HepG2 (cell line): ENCODE measurements at regions not wholly inside any gene's neighbourhood (a gene's known extent, or its start where the extent isn't known, plus 50 kb on each side); places are given as distances from the start of the nearest gene placed in this dataset.
A peak's percentile ranks its signal among the peaks of the same experiment; 100 is the strongest.

ENCODE experiments used
- ATAC-seq: fragments of 200-7000 bp; cut with Tn5 transposase; 3 replicates; pipeline ENCODE4 v1.9.1; 2020; ENCODE audit warnings: mild to moderate bottlenecking, moderate library complexity
- BruUV-seq: library from RNA; stranded (reverse); fragments of 400-500 nt; replicated peaks from 2 replicates; lab custom pipeline; 2021; lab: Mats Ljungman, UMichigan
- CTCF ChIA-PET: fragments of 300-600 bp; formaldehyde crosslinking; extraction: SDS; loops from one replicate; lab custom pipeline; 2021; ENCODE audit warnings: low total read pairs, inconsistent platforms, low intra/inter-chr PET ratio; lab: Yijun Ruan, JAX
- POLR2A ChIA-PET: fragments of 350-600 bp; sonication (Branson Sonifier 250); formaldehyde crosslinking; loops from one replicate; lab custom pipeline; 2020; ENCODE audit warnings: antibody characterized with exemption, inconsistent platforms; lab: Yijun Ruan, JAX
- DNase-seq: peaks from one replicate; pipeline ENCODE4 v3.0.0-alpha.2; 2015; ENCODE audit warnings: low spot score
- FAIRE-seq: peaks from 3 replicates; lab custom pipeline; 2011; peaks lifted over from hg19 to GRCh38; lab: Jason Lieb, UNC
- H2AFZ ChIP-seq: one replicate; pipeline ENCODE4 v1.6.1; 2011; ENCODE audit warnings: low read length, inconsistent platforms
- H3K27ac ChIP-seq: fragments of 300-600 bp; 3 replicates; pipeline ENCODE4 v1.8.0; 2011; ENCODE audit warnings: mixed run types, mild to moderate bottlenecking, mixed read lengths, low read length, inconsistent platforms; ENCODE audit not compliant: insufficient read depth; ENCODE audit errors: extremely low read length
- H3K27me3 ChIP-seq, 2 experiments: fragments of 200-600 bp in 1 of 2; 2 replicates in 1 of 2; 3 replicates in 1 of 2; pipeline versions ENCODE4 v1.6.0 to v1.8.0; 2011; ENCODE audit warnings: low read length in 2 of 2, mild to moderate bottlenecking in 2 of 2, moderate library complexity in 2 of 2, inconsistent platforms in 1 of 2; ENCODE audit not compliant: insufficient read depth in 2 of 2, control insufficient read depth in 1 of 2
- H3K36me3 ChIP-seq, 2 experiments: fragments of 200-600 bp in 1 of 2; replicated peaks in 1 of 2; 2 replicates in 1 of 2; 3 replicates in 1 of 2; pipeline versions ENCODE4 v1.5.1 to v1.8.0; 2011; ENCODE audit warnings: low read length in 2 of 2, inconsistent platforms in 1 of 2; ENCODE audit not compliant: insufficient read depth in 2 of 2, control insufficient read depth in 1 of 2
- H3K4me1 ChIP-seq: 2 replicates; pipeline ENCODE4 v1.5.1; 2012; ENCODE audit warnings: low read length, inconsistent platforms; ENCODE audit not compliant: insufficient read depth
- H3K4me2 ChIP-seq: 2 replicates; pipeline ENCODE4 v1.6.0; 2011; ENCODE audit warnings: low read depth, low read length, inconsistent platforms
- H3K4me3 ChIP-seq, 3 experiments: fragments of 200-600 bp in 1 of 3; sonication (generic), shearing (Covaris generic) in 1 of 3; replicated peaks in 1 of 3; 2 replicates each; pipeline ENCODE4 v1.5.1; 2011 to 2016; ENCODE audit warnings: low read length in 3 of 3, inconsistent platforms in 2 of 3, low read depth in 2 of 3, mild to moderate bottlenecking in 2 of 3, control low read depth in 1 of 3, mixed read lengths in 1 of 3; ENCODE audit not compliant: insufficient read depth in 1 of 3
- H3K79me2 ChIP-seq: one replicate; pipeline ENCODE4 v1.6.1; 2011; ENCODE audit warnings: low read length, inconsistent platforms; ENCODE audit not compliant: insufficient read depth
- H3K9ac ChIP-seq: 2 replicates; pipeline ENCODE4 v1.6.0; 2011; ENCODE audit warnings: mild to moderate bottlenecking, low read depth, low read length, inconsistent platforms; ENCODE audit not compliant: insufficient read depth
- H3K9me3 ChIP-seq: 2 replicates; pipeline ENCODE4 v1.5.1; 2012; ENCODE audit warnings: mild to moderate bottlenecking, low read length
- H4K20me1 ChIP-seq: 2 replicates; pipeline ENCODE4 v1.6.0; 2011; ENCODE audit warnings: inconsistent platforms, mild to moderate bottlenecking, low read length, moderate library complexity; ENCODE audit not compliant: insufficient read depth
- ELF3 ChIP-seq: IDR thresholded peaks from 2 replicates; pipeline ENCODE4 v1.6.1; 2016; ENCODE audit warnings: missing genetic modification reagents, missing compliant biosample characterization
- FOSL2 ChIP-seq: sonication (generic); formaldehyde crosslinking; IDR thresholded peaks from 2 replicates; pipeline ENCODE4 v1.4.0; 2020; ENCODE audit warnings: missing genetic modification reagents
- HMG20A ChIP-seq: IDR thresholded peaks from 2 replicates; pipeline ENCODE4 v1.6.1; 2016; ENCODE audit warnings: borderline replicate concordance
- RARA ChIP-seq: IDR thresholded peaks from 2 replicates; pipeline ENCODE4 v1.6.1; 2016; ENCODE audit warnings: missing genetic modification reagents, missing compliant biosample characterization
- SALL2 ChIP-seq: sonication (generic); formaldehyde crosslinking; IDR thresholded peaks from 2 replicates; pipeline ENCODE4 v1.8.1; 2023; ENCODE audit warnings: mild to moderate bottlenecking, missing genetic modification reagents, inconsistent platforms
- WGBS: methylation state at CpG from one replicate; pipeline ENCODE4 v1.1.6; 2017; ENCODE audit warnings: low lambda C conversion rate; 5-methylcytosine and 5-hydroxymethylcytosine counted together
- in situ Hi-C: cut with HindIII; loops from 2 replicates; pipeline ENCODE4 v1.10.0; 2017; ENCODE audit warnings: low pct_unique_long_range_greater_than_20kb; ENCODE audit not compliant: extremely low pct_ligation_motif_present
- intact Hi-C: fragments of 100-400 bp; cut with micrococcal nuclease; formaldehyde crosslinking; loops from one replicate; pipeline ENCODE4 v1.10.0; 2022; ENCODE audit not compliant: unreplicated experiment
- TF ChIP-seq, protein P1 (sequence below): sonication (generic); formaldehyde crosslinking; IDR thresholded peaks from 2 replicates; pipeline ENCODE4 v1.5.0; 2020; ENCODE audit warnings: missing genetic modification reagents
- TF ChIP-seq, protein P2 (sequence below): sonication (generic); IDR thresholded peaks from 2 replicates; pipeline ENCODE4 v1.6.1; 2016; ENCODE audit warnings: low read depth, borderline replicate concordance
- TF ChIP-seq, protein P3 (sequence below): sonication (generic); formaldehyde crosslinking; IDR thresholded peaks from 2 replicates; pipeline ENCODE4 v1.4.0; 2020; ENCODE audit warnings: missing genetic modification reagents

DNA sequence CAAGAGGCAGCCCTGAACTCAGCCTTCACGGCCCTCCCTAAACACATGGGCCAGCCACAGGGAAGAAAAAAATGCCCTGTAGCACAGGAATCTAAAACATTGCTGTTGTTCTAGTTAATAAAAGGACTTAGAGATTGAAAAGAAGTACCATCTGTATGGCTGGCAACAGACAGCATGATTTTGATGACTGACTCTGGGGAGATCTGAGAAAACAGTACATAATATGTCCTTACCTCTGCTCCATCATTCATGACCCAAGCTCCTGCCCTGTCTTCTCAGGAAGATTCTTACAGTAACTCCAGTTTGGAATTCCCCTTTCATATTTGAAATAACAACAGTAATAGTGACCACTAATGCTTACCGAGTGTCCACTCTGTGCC is 244.2 kb downstream of the ETS1 start (continued):
- TF ChIP-seq, protein P1, sequence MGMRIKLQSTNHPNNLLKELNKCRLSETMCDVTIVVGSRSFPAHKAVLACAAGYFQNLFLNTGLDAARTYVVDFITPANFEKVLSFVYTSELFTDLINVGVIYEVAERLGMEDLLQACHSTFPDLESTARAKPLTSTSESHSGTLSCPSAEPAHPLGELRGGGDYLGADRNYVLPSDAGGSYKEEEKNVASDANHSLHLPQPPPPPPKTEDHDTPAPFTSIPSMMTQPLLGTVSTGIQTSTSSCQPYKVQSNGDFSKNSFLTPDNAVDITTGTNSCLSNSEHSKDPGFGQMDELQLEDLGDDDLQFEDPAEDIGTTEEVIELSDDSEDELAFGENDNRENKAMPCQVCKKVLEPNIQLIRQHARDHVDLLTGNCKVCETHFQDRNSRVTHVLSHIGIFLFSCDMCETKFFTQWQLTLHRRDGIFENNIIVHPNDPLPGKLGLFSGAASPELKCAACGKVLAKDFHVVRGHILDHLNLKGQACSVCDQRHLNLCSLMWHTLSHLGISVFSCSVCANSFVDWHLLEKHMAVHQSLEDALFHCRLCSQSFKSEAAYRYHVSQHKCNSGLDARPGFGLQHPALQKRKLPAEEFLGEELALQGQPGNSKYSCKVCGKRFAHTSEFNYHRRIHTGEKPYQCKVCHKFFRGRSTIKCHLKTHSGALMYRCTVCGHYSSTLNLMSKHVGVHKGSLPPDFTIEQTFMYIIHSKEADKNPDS (CRISPR knock-in tag), result no peak
- no peak for TF ChIP-seq HMG20A

DNA sequence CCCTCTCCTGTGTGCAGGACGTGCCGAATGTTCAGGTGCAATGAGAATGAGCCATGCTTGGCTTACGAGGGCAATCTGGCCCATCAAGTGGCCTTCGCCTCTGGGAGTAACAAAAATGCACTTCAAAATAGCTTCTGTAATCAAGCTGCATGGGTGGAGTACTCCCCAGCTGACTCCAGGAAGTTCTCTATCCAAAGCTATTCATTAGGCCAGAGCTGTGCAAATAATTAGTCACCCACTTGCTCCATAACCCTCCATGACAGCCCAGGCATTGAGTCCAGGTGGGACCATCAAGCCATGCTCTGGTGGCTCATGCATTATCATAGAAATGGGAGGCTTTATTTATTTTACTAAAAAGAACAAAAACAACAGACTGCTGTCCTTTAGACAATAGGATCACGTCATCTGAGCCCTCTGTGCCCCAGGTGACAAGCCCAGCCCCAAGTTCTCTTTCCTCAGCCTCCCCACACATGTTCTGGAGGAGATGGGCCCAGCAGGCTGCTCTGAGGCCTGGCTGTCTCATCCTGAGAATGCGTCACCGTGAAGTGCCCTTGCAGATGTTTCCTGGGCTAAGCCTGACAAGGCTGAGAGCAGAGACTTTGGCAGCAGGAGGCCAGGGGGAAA is 244.7 kb downstream of the ETS1 start:
- no peak overlapping the region for H3K4me2 ChIP-seq
- DNase-seq (peak; percentile 60), ATAC-seq (peak; percentile 67), FAIRE-seq (no peak)
- no peak overlapping the region for H3K9ac ChIP-seq
- H2AFZ ChIP-seq, result no peak overlapping the region
- BruUV-seq, result no TSS peak
- POLR2A ChIA-PET, result interaction anchor here (1.0 kb wide), 1 partner anchor 106 kb away, joined by 3 read pairs; no protein-coding TSS in a partner anchor
- H3K4me3 ChIP-seq, result no peak overlapping the region
- H3K79me2 ChIP-seq, result no peaks in the 10 kb centered on the region
- in situ Hi-C loops (no loop called here), intact Hi-C loops (no loop called here)
- H3K36me3 ChIP-seq, result no peaks in the 10 kb centered on the region
- H3K9me3 ChIP-seq, result no peaks in the 10 kb centered on the region
- 23% methylated on average over 7 of the region's 7 CpGs for WGBS
- TF ChIP-seq, protein P2, sequence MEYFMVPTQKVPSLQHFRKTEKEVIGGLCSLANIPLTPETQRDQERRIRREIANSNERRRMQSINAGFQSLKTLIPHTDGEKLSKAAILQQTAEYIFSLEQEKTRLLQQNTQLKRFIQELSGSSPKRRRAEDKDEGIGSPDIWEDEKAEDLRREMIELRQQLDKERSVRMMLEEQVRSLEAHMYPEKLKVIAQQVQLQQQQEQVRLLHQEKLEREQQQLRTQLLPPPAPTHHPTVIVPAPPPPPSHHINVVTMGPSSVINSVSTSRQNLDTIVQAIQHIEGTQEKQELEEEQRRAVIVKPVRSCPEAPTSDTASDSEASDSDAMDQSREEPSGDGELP, result 0 out of 2 replicates have a peak, but pooled peaks have one; percentile 14
- no peak for TF ChIP-seq SALL2 (CRISPR knock-in tag)
- TF ChIP-seq, protein P3, sequence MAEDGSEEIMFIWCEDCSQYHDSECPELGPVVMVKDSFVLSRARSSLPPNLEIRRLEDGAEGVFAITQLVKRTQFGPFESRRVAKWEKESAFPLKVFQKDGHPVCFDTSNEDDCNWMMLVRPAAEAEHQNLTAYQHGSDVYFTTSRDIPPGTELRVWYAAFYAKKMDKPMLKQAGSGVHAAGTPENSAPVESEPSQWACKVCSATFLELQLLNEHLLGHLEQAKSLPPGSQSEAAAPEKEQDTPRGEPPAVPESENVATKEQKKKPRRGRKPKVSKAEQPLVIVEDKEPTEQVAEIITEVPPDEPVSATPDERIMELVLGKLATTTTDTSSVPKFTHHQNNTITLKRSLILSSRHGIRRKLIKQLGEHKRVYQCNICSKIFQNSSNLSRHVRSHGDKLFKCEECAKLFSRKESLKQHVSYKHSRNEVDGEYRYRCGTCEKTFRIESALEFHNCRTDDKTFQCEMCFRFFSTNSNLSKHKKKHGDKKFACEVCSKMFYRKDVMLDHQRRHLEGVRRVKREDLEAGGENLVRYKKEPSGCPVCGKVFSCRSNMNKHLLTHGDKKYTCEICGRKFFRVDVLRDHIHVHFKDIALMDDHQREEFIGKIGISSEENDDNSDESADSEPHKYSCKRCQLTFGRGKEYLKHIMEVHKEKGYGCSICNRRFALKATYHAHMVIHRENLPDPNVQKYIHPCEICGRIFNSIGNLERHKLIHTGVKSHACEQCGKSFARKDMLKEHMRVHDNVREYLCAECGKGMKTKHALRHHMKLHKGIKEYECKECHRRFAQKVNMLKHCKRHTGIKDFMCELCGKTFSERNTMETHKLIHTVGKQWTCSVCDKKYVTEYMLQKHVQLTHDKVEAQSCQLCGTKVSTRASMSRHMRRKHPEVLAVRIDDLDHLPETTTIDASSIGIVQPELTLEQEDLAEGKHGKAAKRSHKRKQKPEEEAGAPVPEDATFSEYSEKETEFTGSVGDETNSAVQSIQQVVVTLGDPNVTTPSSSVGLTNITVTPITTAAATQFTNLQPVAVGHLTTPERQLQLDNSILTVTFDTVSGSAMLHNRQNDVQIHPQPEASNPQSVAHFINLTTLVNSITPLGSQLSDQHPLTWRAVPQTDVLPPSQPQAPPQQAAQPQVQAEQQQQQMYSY (CRISPR knock-in tag), result no peak
- peak; percentile 75 for TF ChIP-seq FOSL2 (CRISPR knock-in tag)
- TF ChIP-seq ELF3 (CRISPR knock-in tag), result peak; percentile 44; the same call in 1 of the 2 replicates
- no peak for TF ChIP-seq RARA (CRISPR knock-in tag)
- H3K27ac ChIP-seq, result no peak overlapping the region
- H4K20me1 ChIP-seq, result no peaks in the 10 kb centered on the region
- CTCF ChIA-PET, result no interaction called here
- H3K27me3 ChIP-seq, result no peaks in the 10 kb centered on the region
- H3K4me1 ChIP-seq, result peaks cover 16% of the 10 kb centered on the region
